SU-DHL-6 (cell line): ENCODE measurements at regions not wholly inside any gene's neighbourhood (a gene's known extent, or its start where the extent isn't known, plus 50 kb on each side); places are given as distances from the start of the nearest gene placed in this dataset.

Source experiments
- H2AFZ ChIP-seq: fragments of 200-600 bp; sonication (generic); 2 replicates; pipeline ENCODE4 v1.6.1; 2014; ENCODE audit warnings: low read depth, mild to moderate bottlenecking, moderate library complexity, mixed read lengths, antibody characterized with exemption, low read length; ENCODE audit not compliant: severe bottlenecking
- H3F3A ChIP-seq: fragments of 200-600 bp; shearing (Covaris generic); 2 replicates; pipeline ENCODE4 v1.6.0; 2016; ENCODE audit warnings: antibody characterized with exemption, mild to moderate bottlenecking; ENCODE audit not compliant: insufficient read depth
- H3K27ac ChIP-seq: fragments of 200-600 bp; sonication (generic); 2 replicates; pipeline ENCODE4 v1.5.1; 2016; ENCODE audit warnings: low read depth, mild to moderate bottlenecking, low read length, moderate library complexity, mixed read lengths
- H3K27me3 ChIP-seq: fragments of 200-600 bp; sonication (generic), shearing (Covaris generic); 2 replicates; pipeline ENCODE4 v1.6.0; 2014; ENCODE audit warnings: mild to moderate bottlenecking, low read length
- H3K36me3 ChIP-seq: fragments of 200-600 bp; sonication (generic); 2 replicates; pipeline ENCODE4 v1.6.1; 2014; ENCODE audit warnings: mild to moderate bottlenecking, low read length, mixed read lengths
- H3K4me2 ChIP-seq: fragments of 300-600, 200-600 bp; shearing (Covaris generic), sonication (generic); 2 replicates; pipeline ENCODE4 v1.6.0; 2014; ENCODE audit warnings: low read length, low read depth, mild to moderate bottlenecking; ENCODE audit not compliant: poor library complexity, severe bottlenecking
- H3K4me3 ChIP-seq: fragments of 200-600 bp; sonication (generic); 2 replicates; pipeline ENCODE4 v1.5.1; 2014; ENCODE audit warnings: antibody characterized with exemption, low read length, mild to moderate bottlenecking, mixed read lengths; ENCODE audit not compliant: insufficient read depth, poor library complexity, severe bottlenecking
- H3K79me2 ChIP-seq: fragments of 200-600 bp; sonication (generic); 2 replicates; pipeline ENCODE4 v1.6.1; 2014; ENCODE audit warnings: mild to moderate bottlenecking, low read length, moderate library complexity; ENCODE audit not compliant: insufficient read depth
- H3K9ac ChIP-seq: fragments of 200-600 bp; sonication (generic); 2 replicates; pipeline ENCODE4 v1.7.0; 2014; ENCODE audit warnings: mild to moderate bottlenecking, low read length
- H3K9me2 ChIP-seq: fragments of 200-600 bp; sonication (generic); replicated peaks from 2 replicates; pipeline ENCODE4 v1.6.1; 2014; ENCODE audit warnings: low read length; ENCODE audit not compliant: insufficient read depth
- H3K9me3 ChIP-seq: fragments of 200-600 bp; sonication (generic); 2 replicates; pipeline ENCODE4 v1.6.1; 2014; ENCODE audit warnings: low read length, mixed read lengths; ENCODE audit not compliant: insufficient read depth
- H4K20me1 ChIP-seq: fragments of 200-600 bp; sonication (generic); 2 replicates; pipeline ENCODE4 v1.6.1; 2014; ENCODE audit warnings: low read depth, mild to moderate bottlenecking, antibody characterized with exemption, low read length, moderate library complexity, mixed read lengths
- CTCF ChIP-seq: fragments of 200-600 bp; sonication (generic); IDR thresholded peaks from one replicate; pipeline ENCODE4 v1.5.1; 2017; ENCODE audit warnings: antibody characterized with exemption, mild to moderate bottlenecking, low read length, moderate library complexity; ENCODE audit not compliant: insufficient read depth, poor library complexity, severe bottlenecking
- EZH2phosphoT487 ChIP-seq: fragments of 200-600 bp; sonication (generic), shearing (Covaris generic); conservative IDR thresholded peaks from 2 replicates; pipeline ENCODE4 v1.6.1; 2018; ENCODE audit warnings: mild to moderate bottlenecking, antibody characterized with exemption, low read length, moderate library complexity, mixed read lengths

- H3F3A ChIP-seq, result no peaks in the 10 kb centered on the region
- H3K79me2 ChIP-seq, result no peaks in the 10 kb centered on the region
- no peak overlapping the region for H3K4me3 ChIP-seq
- H3K27ac ChIP-seq, result no peak overlapping the region
- no peaks in the 10 kb centered on the region for H3K36me3 ChIP-seq
- no peaks in the 10 kb centered on the region for H4K20me1 ChIP-seq
- H3K9ac ChIP-seq, result no peak overlapping the region
- H3K4me2 ChIP-seq, result no peak overlapping the region
- TF ChIP-seq EZH2phosphoT487 (no peak), CTCF (no peak)
- no peaks in the 10 kb centered on the region for H3K9me2 ChIP-seq
- no peaks in the 10 kb centered on the region for H3K9me3 ChIP-seq
- H2AFZ ChIP-seq, result no peak overlapping the region
- H3K27me3 ChIP-seq, result no peaks in the 10 kb centered on the region
These were observed 226.0 kb upstream of the GSE1 start for GRCh38 chr16:85387171-85387507.

GRCh38 chr16:85387731-85388295 is 225.3 kb upstream of the GSE1 start:
- H3K36me3 ChIP-seq, result no peaks in the 10 kb centered on the region

GRCh38 chr16:85389679-85390470 is 223.2 kb upstream of the GSE1 start:
- no peak overlapping the region for H3K4me2 ChIP-seq
- H3K27ac ChIP-seq, result no peak overlapping the region
- H3K9ac ChIP-seq, result no peak overlapping the region
- no peak overlapping the region for H3K4me3 ChIP-seq
- H4K20me1 ChIP-seq, result no peaks in the 10 kb centered on the region
- no peaks in the 10 kb centered on the region for H3K27me3 ChIP-seq
- H3K9me3 ChIP-seq, result no peaks in the 10 kb centered on the region
- no peak for TF ChIP-seq CTCF
- no peak for TF ChIP-seq EZH2phosphoT487
- H3K79me2 ChIP-seq, result no peaks in the 10 kb centered on the region
- no peaks in the 10 kb centered on the region for H3K9me2 ChIP-seq
- no peaks in the 10 kb centered on the region for H3F3A ChIP-seq
- H3K36me3 ChIP-seq, result no peaks in the 10 kb centered on the region
- H2AFZ ChIP-seq, result no peak overlapping the region

More at GRCh38 chr16:85387731-85388295, 225.3 kb upstream of the GSE1 start:
- Histone ChIP-seq H4K20me1 (no peaks in the 10 kb centered on the region), H3K27ac (no peak overlapping the region), H3K4me2 (no peak overlapping the region), H3F3A (no peaks in the 10 kb centered on the region), H3K27me3 (no peaks in the 10 kb centered on the region), H2AFZ (no peak overlapping the region), H3K9me3 (no peaks in the 10 kb centered on the region), H3K9me2 (no peaks in the 10 kb centered on the region), H3K79me2 (no peaks in the 10 kb centered on the region), H3K9ac (no peak overlapping the region), H3K4me3 (no peak overlapping the region)
- TF ChIP-seq CTCF (no peak), EZH2phosphoT487 (no peak)
